NAMALWA (cell line): ENCODE measurements at regions not wholly inside any gene's neighbourhood (a gene's known extent, or its start where the extent isn't known, plus 50 kb on each side); places are given as distances from the start of the nearest gene placed in this dataset.
"Not testable (repeated sequence)": the region's sequence is repeated elsewhere in the genome, so short reads cannot be mapped to it uniquely, and the experiment has no call there.

Experiments
- DNase-seq: peaks from one replicate; pipeline ENCODE4 v3.0.0-alpha.2; 2015; ENCODE audit warnings: low spot score

DNA sequence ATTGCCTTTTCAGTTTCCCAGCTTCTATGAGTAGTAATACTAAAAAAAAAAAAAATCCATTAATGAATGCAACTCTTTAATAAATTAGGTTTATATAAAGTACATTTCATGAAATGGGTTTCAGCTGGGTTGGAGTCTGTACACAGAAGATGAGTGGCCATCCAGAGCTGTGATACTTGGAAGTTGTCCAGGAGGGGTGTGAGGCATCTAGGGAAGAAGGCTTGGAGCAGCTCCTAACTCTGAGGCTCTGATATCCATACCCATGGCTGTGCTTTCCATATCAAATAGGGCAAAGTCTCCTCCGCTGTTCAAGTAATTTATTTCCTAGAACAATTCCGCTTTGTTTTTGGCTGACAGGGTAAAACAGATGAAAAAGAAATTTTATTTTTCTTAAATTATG, 423.3 kb upstream of the TENM3 start:
- DNase-seq, result no peak

DNA sequence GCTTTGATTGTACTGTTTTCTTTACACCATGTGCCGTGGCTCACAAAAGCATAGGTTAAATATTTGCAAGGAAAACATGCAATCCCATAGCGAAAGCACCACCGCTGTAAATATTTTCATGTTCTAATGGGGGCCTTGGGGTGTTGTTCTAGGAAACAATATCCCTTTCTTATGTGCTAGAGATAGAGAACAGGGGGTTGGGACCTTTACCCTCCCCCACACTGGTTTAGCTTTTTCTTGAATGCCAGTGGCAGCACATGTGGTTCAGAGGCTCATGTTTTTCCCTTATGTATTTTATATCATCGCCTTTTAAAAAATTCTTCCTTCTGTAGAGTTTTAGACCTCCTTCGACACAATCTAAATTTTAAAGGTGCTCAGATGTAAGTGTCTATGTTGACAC, 422.6 kb upstream of the TENM3 start:
- no peak for DNase-seq

DNA sequence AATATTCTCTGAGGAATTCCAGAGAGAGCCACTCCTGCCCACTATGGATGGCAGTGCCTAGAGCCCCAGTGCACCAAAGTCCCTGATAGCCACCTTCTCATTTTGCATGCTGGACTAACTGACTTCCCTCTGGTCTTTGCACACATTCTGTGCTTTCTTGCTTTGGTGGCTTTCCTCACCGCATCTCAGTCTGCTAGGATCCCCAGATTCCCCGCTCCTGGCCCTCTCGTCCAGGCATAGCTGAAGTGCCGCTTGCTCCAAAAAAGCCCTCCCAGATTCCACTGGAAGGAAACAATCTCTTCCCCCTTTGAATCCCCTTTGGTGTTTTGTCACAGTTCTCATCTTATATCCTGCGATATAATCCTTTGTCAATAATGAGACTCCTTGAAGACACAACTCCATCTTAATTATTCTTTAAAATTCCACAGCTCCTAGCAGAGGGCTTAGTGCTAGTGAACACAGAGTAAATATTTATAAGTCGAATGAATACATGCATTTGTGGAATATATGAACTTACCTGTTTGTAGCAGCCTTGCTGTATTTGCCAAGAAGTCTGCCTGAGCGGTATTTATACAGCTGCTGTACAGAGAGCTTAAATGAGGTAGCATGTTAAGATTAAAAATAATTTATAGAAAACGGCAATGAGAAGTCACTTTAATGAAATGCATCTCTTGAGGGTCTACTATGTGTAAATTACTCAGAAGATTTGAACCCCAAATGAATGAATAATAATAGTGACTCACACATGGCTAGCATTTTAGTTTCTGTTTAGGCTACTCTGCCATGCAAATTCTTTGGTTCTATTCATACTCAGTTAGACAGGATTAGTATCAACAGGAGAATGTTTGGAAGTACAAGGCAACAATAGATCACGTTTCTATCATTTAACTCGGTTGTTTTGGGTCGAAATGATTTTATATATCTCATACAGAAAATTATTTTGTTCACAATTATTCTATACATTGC, 421.9 kb upstream of the TENM3 start:
- no peak for DNase-seq

DNA sequence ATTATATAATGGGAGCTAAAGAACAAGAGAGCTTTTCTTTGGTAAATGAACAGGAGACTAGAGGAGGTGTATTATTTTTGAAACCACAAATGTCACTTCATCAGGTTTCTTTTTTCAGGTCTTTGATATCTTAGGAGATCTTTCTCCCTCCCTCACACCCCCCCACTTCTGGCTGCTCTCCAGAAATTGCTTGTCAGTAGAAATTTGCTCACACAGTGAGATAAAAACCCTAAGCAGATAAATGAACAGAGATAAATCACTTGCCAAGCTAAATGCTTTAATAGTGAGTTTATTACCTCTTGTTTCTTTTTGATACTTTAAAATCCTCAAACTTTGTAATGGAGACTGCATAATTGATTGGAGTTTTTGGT, 421.2 kb upstream of the TENM3 start:
- DNase-seq, result no peak

DNA sequence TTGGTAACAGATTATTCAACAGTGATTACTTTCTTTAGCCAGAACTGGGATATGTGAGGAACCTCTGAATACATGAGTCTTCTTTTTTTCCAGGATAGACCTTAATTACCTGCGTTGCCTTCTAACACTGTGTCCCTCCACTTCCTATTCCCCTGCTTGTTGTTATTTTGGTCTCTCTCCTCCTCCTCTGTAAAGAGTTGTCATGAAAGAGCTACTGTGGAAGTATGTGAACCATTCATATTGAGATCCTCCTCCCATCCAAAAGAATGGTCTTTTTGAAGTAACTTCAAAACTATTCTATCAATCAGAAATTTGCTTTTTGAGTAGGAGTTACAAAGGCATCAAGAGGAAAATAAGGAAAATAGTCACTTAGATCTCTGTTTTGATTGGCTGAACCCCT, 420.0 kb upstream of the TENM3 start:
- no peak for DNase-seq

DNA sequence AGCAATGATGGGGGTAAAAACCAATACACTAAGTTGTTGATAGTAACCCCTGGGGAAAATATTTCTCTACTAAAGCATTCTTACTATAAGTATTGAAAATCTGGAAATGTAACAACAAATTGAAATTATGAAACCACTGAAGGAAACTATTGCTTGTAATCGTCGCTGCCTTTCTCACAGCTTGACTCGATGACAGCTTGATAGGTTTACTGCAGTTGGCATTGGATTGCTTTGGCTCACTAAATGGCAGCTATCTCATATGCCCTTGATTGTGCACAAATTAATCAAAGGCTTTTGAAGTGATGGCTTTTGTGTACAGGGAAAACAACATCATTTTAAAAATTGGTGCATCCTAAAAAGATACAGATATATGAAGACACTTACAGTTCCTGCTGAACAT, 419.6 kb upstream of the TENM3 start:
- DNase-seq, result no peak

DNA sequence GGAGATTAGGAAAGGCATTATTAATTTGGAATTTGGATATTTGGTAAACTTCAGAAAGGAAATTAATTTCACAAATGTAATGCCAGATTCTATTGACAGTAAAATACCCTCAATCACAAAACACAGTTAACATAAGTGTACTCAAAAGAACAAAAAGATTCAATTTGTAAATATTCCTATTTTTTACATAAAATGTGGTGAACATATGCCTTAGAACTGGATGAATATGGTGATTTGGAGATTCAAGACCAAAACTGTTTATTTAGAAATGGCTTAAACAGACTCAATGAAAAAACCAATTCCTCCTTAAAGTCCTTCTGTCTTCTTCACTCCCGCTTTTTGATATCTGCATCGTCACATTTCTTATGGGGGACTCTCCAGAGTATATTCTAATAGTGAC, 417.6 kb upstream of the TENM3 start:
- DNase-seq, result no peak

DNA sequence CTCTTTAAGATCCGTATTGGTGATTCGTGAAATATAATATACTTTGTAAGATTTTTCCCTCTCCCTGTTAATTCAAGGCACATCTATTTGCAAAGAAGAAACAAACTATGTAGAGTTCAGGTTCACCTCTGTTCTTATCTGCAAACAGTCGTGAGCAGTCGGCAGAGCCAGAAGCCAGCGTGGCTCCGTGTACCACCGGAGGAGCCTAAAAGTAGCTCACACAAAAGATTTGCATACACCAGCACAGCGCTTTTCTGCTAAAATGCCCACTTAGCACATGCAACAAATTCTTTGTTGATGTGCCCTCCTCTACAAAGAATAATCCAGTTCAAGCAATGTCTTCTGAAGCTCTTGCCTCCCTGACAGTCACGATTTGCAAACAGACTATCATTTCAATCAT, 416.0 kb upstream of the TENM3 start:
- no peak for DNase-seq

DNA sequence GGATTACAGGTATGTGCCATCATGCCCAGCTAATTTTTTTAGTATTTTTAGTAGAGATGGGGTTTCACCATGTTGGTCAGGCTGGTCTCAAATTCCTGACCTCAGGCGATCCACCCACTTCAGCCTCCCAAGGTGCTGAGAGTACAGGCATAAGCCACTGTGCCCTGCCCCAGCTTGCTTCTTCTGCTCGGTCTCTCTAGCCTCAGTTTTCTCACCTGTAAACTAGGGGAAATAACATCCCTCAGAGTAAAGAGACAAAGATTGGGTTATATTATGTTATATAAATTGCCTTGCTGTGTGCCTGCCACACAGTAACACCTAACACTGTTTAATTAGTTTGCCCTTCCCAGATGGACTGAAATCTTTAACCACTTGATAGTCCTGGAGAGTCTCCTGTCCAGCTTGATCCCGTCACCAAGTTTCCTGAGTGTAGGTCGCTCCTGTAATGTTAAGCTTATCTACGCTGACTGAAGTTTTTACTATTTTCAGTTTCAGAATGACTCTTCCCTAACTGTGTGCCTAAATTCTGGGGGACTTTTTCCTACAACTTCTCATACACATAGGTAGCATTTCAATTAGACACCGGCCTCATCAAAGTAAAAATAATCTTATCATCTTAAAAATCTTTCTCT, 412.7 kb upstream of the TENM3 start:
- DNase-seq, result no peak

DNA sequence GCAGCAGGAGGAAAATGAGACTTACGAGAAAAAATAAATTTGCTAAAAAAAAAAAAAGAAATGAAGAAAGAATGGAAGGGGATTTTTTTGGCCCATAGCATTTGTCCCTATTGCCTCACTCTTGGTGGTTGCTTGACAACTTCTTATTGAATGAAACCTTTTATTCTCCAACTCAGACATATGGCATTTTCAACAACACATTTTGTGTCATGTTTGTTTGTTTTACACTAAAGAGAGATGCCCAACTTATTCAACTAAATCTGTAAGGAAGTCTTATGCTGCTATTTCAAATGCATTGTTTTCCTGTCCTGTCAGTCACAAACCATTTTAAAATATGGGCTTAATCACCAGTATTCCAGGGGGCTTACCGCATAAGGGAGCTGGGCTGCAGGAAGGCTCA, 409.1 kb upstream of the TENM3 start:
- no peak for DNase-seq

DNA sequence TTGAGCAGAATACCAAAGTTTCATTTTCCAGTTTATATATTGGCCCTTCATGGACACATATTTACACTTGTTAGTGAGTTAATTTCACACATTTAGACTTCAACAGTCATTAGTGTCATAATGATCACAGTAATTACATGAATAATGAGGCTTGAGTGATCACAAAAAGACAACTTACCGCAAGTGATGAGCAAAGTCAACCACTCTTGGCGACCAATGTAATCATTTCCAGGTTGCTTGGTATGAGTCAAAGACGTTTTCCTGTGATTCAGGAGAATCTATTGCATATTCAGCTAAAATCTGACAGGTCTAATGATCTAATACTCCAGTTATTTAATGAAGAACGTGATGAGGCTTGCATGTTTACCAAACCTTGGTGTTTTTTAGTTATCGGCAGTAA, 407.9 kb upstream of the TENM3 start:
- DNase-seq, result no peak

DNA sequence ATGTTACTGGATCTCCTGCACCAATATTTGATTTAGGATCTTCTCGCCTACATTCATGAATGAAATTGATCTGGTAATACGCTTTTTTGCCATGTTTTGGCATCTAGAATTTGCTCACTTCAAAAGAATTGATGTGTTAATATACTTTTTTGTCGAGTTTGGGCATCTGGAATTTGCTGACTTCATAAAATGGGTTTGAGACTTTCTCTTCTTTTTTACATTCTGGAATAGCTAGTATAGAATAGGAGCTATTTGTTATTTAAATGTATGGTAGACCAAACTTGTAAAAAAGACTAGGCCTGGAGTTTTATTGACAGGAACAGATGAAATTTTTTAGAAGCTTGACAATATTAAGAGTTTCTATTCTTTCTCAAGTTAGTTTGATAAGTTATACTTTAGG, 404.9 kb upstream of the TENM3 start:
- no peak for DNase-seq

DNA sequence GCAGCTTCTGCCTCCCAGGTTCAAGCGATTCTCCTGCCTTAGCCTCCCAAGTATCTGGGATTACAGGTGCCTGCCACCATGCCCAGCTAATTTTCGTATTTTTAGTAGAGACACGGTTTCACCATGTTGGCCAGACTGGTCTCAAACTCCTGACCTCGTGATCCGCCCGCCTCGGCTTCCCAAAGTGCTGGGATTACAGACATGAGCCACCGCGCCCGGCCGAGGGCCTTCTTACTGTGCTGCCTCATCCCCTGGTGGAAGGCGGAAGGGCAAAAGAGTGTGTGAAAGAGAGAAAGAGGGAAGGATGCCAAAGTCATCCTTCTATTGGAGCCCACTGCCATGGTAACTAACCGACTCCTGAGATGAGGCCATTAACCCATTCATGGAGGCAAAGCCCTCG, 399.4 kb upstream of the TENM3 start:
- not testable (repeated sequence) for DNase-seq

DNA sequence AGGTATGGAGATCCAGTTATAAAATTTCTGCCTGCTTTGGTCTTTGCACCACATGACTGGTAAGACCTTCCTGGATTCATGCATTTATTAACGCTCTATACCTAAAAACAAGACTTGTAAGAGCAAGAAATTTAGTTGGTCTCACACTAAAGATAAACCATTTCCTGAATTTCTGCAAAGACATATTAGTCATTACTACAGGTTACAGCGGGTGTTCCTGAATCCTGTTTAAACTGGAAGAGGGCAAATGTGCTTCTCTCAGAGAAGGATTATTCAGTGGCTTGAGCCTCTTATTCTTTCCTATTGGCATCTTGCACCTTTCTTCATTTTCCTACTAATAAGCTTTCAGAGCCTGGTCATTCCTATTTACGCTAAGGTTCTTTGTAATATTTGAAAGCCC, 397.6 kb upstream of the TENM3 start:
- DNase-seq, result no peak

DNA sequence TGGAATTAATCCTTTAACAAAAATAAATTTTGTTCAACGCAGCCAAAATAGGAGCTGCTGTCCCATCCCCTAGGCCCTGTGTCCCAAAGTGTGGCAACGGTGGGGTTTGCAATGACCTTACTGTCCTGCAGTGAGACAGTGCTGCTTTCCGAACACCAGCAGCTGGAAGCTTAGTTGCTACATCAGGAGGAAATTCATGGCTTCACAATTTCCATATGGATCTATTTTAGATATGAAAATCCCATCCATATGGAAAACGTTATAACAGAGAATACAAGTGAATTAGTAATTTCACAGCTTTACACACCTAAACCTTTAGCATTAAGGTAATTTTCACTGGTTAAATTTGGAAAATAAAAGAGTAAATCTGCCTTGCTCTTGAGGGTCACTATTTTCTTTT, 396.3 kb upstream of the TENM3 start:
- no peak for DNase-seq

DNA sequence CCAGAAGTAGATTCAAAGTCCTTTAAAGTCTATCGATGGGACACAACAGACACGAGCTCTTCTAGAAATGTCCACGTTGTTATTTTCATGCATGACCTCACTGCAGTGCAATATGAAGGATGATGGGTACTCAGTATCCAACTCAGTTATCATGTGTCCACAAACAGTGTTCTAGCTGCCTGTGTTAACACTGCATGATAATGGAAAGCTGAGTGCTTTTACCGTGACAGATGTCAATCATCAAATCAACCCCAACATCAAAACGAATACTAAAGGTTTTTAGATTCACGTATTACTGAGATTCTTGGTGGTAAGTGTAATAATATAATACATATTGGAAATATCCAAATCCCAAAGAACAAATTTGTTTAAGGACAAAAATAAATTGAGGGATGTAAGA, 394.8 kb upstream of the TENM3 start:
- DNase-seq, result no peak

DNA sequence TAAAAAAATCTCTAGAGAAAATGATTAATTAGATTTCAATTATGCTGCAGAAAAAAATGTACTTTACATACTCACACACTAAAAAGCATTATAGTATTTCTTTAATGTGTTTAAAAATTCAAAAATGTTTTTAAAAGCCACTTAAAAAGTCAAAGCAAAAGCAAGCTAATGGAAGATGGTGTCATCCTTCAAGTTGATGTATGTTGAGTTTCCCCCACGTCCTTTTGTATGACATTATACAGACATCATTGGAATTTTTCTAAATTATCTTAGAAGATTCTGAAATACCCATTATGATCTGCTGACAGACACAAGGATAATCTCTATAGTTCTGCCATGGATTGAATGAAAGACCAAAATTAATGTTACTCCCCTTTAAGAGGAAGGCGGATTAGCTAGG, 393.7 kb upstream of the TENM3 start:
- DNase-seq, result no peak

DNA sequence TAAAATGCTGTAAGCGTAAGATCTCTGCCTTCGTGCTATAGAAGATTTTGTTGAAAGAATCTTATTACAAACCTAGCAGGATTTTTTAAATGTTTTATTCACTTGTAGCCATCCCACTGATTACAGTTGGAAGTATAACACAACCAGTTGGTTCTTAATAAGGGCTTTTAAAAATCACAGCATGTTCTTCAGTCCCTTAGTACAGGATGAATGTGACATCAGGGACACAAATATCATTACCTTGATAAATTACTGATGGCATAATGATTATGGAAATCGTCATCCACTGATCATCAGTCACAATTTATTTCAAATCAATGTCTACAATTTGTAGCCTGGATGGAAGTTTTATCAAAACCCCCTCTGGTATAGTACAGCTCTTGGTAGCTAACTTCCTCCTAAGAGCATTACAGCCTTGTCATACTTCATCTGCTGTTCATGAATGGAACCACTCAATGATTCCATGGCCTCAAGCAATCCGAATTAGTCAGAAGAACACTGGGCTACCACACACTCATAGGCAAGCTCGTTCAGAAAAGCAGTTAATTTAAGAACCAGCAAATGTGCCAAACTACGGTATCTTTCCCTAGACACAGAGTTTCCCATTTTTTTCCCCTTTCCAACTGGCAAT, 389.2 kb upstream of the TENM3 start:
- DNase-seq, result no peak

DNA sequence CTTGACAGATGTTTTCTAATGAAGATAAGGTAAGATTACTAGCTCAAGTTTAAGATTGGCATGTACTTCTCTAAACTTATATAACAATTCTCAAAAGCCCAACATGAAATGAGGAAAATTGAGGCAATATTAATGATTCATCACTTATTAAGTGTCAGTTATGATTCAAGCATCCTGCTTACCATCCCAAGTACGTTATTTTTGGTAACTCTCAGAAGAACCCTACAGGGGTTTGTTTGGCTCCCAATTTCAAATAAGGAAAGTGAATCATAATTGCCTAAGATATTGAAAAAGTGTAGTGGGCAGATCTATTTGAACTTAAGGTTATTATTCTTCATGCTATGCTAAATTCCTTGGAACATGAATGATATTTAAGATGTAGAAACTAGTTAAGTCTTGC, 387.9 kb upstream of the TENM3 start:
- DNase-seq, result no peak

DNA sequence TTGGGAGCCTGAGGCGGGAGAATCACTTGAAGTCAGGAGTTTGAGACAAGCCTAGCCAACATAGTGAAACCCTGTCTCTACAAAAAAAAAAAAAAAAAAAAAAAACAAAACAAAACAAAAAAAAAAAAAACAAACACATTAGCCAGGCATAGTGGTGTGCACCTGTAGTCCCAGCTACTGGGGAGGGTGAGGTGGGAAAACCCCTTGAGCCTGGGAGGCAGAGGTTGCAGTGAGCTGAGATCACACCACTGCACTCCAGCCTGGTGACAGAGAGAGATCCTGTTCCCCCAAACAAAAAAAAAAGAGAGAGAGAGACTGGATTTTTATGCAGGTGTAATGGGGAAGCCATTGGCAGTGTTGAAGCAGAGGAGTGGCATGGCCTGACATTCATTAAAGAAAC, 385.7 kb upstream of the TENM3 start:
- not testable (repeated sequence) for DNase-seq

DNA sequence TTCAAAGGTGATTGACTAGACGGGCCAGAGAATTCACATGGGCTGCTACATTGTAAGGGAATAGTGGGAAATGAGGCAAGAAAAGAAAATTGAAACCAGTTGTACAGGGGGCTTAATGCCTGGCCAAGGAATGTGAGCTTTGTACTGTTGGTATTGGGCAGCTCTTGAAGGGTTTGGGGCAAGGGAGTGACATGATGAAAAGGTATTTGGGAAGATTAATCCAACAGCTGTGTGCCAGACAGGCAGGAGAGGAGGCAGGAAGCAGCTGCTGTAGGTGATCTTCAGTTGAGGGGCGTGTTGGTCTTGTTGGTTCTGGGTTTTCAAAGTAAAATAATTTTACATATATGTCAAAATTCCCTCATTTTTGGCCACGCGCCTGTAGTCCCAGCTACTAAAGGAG, 384.5 kb upstream of the TENM3 start:
- no peak for DNase-seq

DNA sequence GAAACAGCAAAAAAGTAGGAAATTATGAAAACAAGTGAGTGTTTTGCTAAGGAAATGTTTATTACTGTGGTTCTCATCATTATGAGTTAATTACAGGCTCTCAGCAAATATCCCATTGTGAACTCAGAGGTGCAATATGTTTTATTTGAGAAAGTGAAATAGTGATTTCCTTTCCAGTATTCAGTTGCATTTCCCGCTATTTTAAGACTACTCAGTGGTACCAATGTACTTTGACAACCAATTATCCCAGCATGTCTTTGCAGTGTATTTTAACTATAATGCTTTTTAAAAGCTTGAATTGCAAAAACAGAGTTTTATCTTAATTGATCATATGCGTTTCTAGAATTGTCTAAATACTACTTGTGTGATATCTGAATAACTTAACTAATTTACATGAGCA, 383.8 kb upstream of the TENM3 start:
- DNase-seq, result no peak

DNA sequence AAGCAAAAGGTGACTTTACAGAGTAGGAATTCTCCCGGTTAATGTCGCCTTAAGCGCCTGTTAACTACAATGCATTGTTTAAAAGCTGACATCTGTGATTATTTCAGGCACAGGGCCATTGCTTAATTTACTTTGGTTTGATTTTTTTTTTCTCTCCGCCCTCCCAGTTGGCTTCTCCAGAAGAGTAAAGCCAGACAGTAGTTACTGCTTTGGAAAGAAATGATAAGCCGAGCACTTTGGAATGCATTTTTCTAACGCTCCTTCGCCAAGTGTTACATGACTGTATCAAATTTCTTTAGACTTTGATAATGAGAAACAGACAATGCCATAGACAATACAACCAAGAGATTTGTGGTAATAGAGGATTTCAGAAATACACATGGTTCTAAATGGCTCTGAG, 383.0 kb upstream of the TENM3 start:
- no peak for DNase-seq
